ENCODE measurements at regions not wholly inside any gene's neighbourhood (a gene's known extent, or its start where the extent isn't known, plus 50 kb on each side); places are given as distances from the start of the nearest gene placed in this dataset.

DNA sequence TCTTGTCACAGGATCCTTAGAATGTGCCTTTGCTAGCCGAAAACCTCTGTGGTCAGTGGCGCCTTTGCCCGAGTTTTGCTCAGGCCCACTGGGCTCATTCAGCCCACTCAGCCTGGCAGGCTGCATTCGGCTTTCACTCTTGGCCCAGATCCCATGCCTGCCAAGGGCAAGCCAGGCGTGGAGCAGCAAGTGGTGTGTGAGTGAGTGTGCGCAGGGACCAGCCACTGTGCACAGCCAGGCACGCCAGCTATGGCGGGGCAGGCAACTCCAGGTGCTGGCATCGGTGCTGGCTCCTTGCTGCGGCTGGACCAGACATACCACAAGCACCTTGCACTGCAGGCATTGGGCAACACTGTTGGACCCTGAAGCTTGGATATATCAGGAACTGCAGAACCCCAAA, 1145.1 kb upstream of the NCAM2 start:
- intact Hi-C loops (cut with DNase I): no loop called here
- Histone ChIP-seq H3K27ac (no peak overlapping the region), H3K4me3 (no peak overlapping the region), H3K4me1 (no peaks in the 10 kb centered on the region), H3K27me3 (no peaks in the 10 kb centered on the region), H3K9me3 (no peaks in the 10 kb centered on the region), H3K36me3 (no peaks in the 10 kb centered on the region)
- TF ChIP-seq, protein P1, sequence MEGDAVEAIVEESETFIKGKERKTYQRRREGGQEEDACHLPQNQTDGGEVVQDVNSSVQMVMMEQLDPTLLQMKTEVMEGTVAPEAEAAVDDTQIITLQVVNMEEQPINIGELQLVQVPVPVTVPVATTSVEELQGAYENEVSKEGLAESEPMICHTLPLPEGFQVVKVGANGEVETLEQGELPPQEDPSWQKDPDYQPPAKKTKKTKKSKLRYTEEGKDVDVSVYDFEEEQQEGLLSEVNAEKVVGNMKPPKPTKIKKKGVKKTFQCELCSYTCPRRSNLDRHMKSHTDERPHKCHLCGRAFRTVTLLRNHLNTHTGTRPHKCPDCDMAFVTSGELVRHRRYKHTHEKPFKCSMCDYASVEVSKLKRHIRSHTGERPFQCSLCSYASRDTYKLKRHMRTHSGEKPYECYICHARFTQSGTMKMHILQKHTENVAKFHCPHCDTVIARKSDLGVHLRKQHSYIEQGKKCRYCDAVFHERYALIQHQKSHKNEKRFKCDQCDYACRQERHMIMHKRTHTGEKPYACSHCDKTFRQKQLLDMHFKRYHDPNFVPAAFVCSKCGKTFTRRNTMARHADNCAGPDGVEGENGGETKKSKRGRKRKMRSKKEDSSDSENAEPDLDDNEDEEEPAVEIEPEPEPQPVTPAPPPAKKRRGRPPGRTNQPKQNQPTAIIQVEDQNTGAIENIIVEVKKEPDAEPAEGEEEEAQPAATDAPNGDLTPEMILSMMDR (IDR thresholded peaks at IDR 0.05): no peak
- no peak for DNase-seq (ENCODE audit: low spot score in 2 of 2)

DNA sequence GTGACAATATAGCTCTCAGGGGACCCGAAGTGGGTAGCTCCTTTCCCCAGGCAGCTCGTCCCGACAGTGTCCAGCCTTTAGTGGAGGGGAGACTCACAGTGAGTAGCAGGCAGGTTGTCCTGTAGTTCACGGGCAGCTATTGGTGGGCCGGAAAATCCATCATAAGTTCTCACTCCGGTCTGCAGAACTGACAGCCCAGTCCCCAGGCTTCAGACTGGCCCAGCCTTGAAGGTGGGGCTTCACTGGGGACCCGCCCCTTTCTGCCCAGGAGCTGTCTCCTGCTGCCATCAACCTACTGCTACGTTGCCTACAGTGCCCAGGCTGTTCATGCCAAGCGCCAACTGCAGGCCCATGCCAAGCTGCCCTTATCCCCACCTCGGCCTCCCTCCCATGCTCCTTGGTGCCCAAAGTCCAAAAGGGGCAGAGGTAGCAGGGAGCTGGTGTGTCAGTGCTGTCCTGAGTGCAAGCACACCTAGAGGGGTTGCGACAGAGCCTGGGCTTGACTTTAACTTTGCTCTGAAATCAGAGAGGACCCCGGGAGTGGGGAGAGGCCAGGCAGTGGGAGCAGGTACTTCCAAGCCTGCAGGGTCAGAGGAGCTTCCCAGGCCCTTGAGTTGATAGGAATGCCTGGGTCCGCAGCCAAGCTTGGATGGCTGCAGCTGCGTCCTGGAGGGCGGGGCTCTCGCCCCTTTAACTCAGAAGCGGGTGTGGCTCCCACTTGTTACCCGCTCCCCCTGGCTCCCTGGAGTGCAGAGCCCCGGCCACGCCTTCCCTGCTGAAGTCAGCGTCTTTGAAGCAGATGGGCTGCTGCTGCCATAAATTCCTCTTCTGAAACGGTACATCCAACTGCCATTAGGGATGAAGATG, 1144.3 kb upstream of the NCAM2 start:
- H3K36me3 ChIP-seq: no peaks in the 10 kb centered on the region
- no peak overlapping the region for H3K4me3 ChIP-seq
- no peaks in the 10 kb centered on the region for H3K4me1 ChIP-seq
- intact Hi-C loops (cut with DNase I): no loop called here
- DNase-seq (ENCODE audit: low spot score in 2 of 2): no peak
- TF ChIP-seq, protein P1 (IDR thresholded peaks at IDR 0.05): no peak
- H3K9me3 ChIP-seq: no peaks in the 10 kb centered on the region
- no peak overlapping the region for H3K27ac ChIP-seq
- H3K27me3 ChIP-seq: no peaks in the 10 kb centered on the region

DNA sequence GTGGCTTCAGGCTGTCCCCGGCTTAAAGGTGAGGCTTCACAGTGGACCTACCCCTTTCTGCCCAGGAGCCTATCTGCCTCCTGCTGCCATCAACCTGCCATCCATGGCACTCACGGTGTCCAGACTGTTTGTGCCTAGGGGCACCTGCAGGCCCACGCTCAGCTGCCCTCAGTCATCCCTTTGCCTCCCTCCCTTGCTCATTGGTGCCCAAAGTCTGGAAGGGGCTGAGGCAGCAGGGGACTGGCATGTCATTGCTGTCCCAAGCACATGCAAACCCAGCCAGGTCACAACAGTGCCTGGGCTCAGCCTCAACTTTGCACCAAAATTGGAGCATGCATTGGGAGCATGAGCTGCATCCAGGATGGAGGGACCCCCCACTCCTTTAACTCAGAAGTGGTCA, 1142.7 kb upstream of the NCAM2 start:
- intact Hi-C loops (cut with DNase I): no loop called here
- no peak overlapping the region for H3K4me3 ChIP-seq
- no peaks in the 10 kb centered on the region for H3K9me3 ChIP-seq
- H3K4me1 ChIP-seq: no peaks in the 10 kb centered on the region
- H3K27me3 ChIP-seq: no peaks in the 10 kb centered on the region
- no peak for DNase-seq (ENCODE audit: low spot score in 2 of 2)
- H3K27ac ChIP-seq: no peak overlapping the region
- TF ChIP-seq, protein P1 (IDR thresholded peaks at IDR 0.05): no peak
- no peaks in the 10 kb centered on the region for H3K36me3 ChIP-seq

DNA sequence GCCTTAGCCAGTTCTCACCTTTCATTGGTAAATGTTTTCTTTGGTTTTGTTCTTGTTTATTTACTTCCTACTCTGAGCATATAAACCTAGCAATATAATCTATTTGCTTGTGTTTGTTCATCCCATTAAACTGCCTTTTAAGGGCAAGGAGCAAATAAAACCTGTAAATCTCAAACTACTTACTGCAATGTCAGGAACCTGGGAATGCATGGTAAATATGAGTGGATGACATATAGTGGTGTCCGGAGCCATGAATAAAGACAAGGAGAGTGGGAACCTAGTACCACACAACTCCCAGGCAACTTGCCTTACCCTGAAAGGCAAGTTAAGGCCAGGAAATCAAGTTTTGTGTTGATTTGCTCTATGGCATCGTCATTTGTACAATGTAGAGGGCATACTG, 1133.7 kb upstream of the NCAM2 start:
- H3K36me3 ChIP-seq: no peaks in the 10 kb centered on the region
- DNase-seq (ENCODE audit: low spot score in 2 of 2): no peak
- intact Hi-C loops (cut with DNase I): no loop called here
- TF ChIP-seq, protein P1 (IDR thresholded peaks at IDR 0.05): no peak
- H3K27me3 ChIP-seq: no peaks in the 10 kb centered on the region
- no peak overlapping the region for H3K4me3 ChIP-seq
- no peak overlapping the region for H3K27ac ChIP-seq
- no peaks in the 10 kb centered on the region for H3K9me3 ChIP-seq
- H3K4me1 ChIP-seq: no peaks in the 10 kb centered on the region

DNA sequence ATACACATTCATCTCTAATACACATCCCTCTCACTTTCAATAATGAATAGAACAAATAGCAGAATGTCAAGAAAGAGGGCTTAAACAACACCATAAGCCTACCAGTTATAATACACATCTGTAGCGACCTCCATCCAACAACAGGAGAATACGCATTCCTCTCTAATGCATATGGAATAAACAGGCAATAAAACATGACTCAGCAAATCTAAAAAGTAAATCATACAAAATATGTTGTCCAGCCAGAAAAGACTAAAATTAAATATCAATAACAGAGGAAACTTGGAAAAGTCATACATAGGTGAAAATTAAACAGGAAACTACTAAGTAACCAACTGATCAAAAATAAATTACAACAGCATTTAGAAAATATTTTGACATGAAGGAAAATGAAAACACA, 1127.5 kb upstream of the NCAM2 start:
- DNase-seq (ENCODE audit: low spot score in 2 of 2): no peak
- TF ChIP-seq, protein P1 (IDR thresholded peaks at IDR 0.05): no peak
- Histone ChIP-seq H3K27me3 (no peaks in the 10 kb centered on the region), H3K4me3 (no peak overlapping the region), H3K4me1 (no peaks in the 10 kb centered on the region), H3K36me3 (no peaks in the 10 kb centered on the region), H3K27ac (no peak overlapping the region), H3K9me3 (no peaks in the 10 kb centered on the region)
- intact Hi-C loops (cut with DNase I): no loop called here
